ENCODE measurements at regions not wholly inside any gene's neighbourhood (a gene's known extent, or its start where the extent isn't known, plus 50 kb on each side); places are given as distances from the start of the nearest gene placed in this dataset.

GRCh38 chr20:57112448-57112847 lies 154.0 kb downstream of the BMP7 start:
- Mint-ChIP-seq H3K36me3 (ENCODE audit: low read depth) (no peaks in the 10 kb centered on the region), H3K27ac (no peak overlapping the region), H3K27me3 (ENCODE audit: insufficient read depth) (peaks cover 12% of the 10 kb centered on the region), H3K9me3 (no peaks in the 10 kb centered on the region), H3K4me1 (peaks cover 5% of the 10 kb centered on the region), H3K4me3 (no peak overlapping the region)
- 91 to 95% methylated on average over 8 of the region's 8 CpGs for WGBS, 2 experiments (ENCODE audit: insufficient coverage in 1 of 2, insufficient read length in 1 of 2)
- H3K27ac ChIP-seq (ENCODE audit: low read depth, low read length), result no peak overlapping the region
- H3K9ac ChIP-seq (ENCODE audit: extremely low read depth, low read length, poor library complexity, severe bottlenecking), result no peak overlapping the region
- no peaks in the 10 kb centered on the region for H3K4me1 ChIP-seq (ENCODE audit: control insufficient read depth, insufficient read depth, low read length)
- H3K9me3 ChIP-seq (ENCODE audit: control insufficient read depth, low read length), result no peaks in the 10 kb centered on the region
- H3K27me3 ChIP-seq (ENCODE audit: control insufficient read depth, insufficient read depth, low read length, poor library complexity, severe bottlenecking), result no peaks in the 10 kb centered on the region
- TF ChIP-seq CTCF (conservative IDR thresholded peaks at IDR 0.05), result no peak
- no peaks in the 10 kb centered on the region for H3K36me3 ChIP-seq (ENCODE audit: control insufficient read depth, insufficient read depth, low read length)
- no peak overlapping the region for H3K4me3 ChIP-seq (ENCODE audit: low read length)
- DNase-seq, result no peak

- Mint-ChIP-seq H3K27ac (no peak overlapping the region), H3K36me3 (ENCODE audit: low read depth) (no peaks in the 10 kb centered on the region), H3K9me3 (no peaks in the 10 kb centered on the region), H3K27me3 (ENCODE audit: insufficient read depth) (peaks cover 11% of the 10 kb centered on the region), H3K4me3 (no peak overlapping the region), H3K4me1 (peaks cover 5% of the 10 kb centered on the region)
- Histone ChIP-seq H3K9ac (ENCODE audit: extremely low read depth, low read length, poor library complexity, severe bottlenecking) (no peak overlapping the region), H3K27me3 (ENCODE audit: control insufficient read depth, insufficient read depth, low read length, poor library complexity, severe bottlenecking) (no peaks in the 10 kb centered on the region), H3K27ac (ENCODE audit: low read depth, low read length) (no peak overlapping the region), H3K4me1 (ENCODE audit: control insufficient read depth, insufficient read depth, low read length) (no peaks in the 10 kb centered on the region), H3K9me3 (ENCODE audit: control insufficient read depth, low read length) (no peaks in the 10 kb centered on the region), H3K4me3 (ENCODE audit: low read length) (no peak overlapping the region), H3K36me3 (ENCODE audit: control insufficient read depth, insufficient read depth, low read length) (no peaks in the 10 kb centered on the region)
- 87 to 93% methylated on average over 4 to 6 of the region's 8 CpGs for WGBS, 2 experiments (ENCODE audit: insufficient coverage in 1 of 2, insufficient read length in 1 of 2)
- TF ChIP-seq CTCF (conservative IDR thresholded peaks at IDR 0.05), result peak; percentile 15
- DNase-seq, result no peak
Observed at GRCh38 chr20:57114290-57115005, 152.0 kb downstream of the BMP7 start.

GRCh38 chr20:57117296-57117695 lies 149.1 kb downstream of the BMP7 start:
- H3K9ac ChIP-seq (ENCODE audit: extremely low read depth, low read length, poor library complexity, severe bottlenecking), result no peak overlapping the region
- H3K27me3 ChIP-seq (ENCODE audit: control insufficient read depth, insufficient read depth, low read length, poor library complexity, severe bottlenecking), result no peaks in the 10 kb centered on the region
- H3K4me1 Mint-ChIP-seq, result peaks cover 5% of the 10 kb centered on the region
- H3K9me3 ChIP-seq (ENCODE audit: control insufficient read depth, low read length), result no peaks in the 10 kb centered on the region
- WGBS, 2 experiments (ENCODE audit: insufficient coverage in 1 of 2, insufficient read length in 1 of 2), result 89% methylated on average over 3 of the region's 7 CpGs; no CpG with 5 or more reads in 1 of the 2 experiments
- H3K4me3 Mint-ChIP-seq, result no peak overlapping the region
- H3K36me3 ChIP-seq (ENCODE audit: control insufficient read depth, insufficient read depth, low read length), result no peaks in the 10 kb centered on the region
- no peak overlapping the region for H3K27ac Mint-ChIP-seq
- no peak for DNase-seq
- H3K4me3 ChIP-seq (ENCODE audit: low read length), result no peak overlapping the region
- no peak for TF ChIP-seq CTCF (conservative IDR thresholded peaks at IDR 0.05)
- no peaks in the 10 kb centered on the region for H3K4me1 ChIP-seq (ENCODE audit: control insufficient read depth, insufficient read depth, low read length)
- H3K27me3 Mint-ChIP-seq (ENCODE audit: insufficient read depth), result peaks cover 9% of the 10 kb centered on the region
- no peak overlapping the region for H3K27ac ChIP-seq (ENCODE audit: low read depth, low read length)
- H3K36me3 Mint-ChIP-seq (ENCODE audit: low read depth), result no peaks in the 10 kb centered on the region
- H3K9me3 Mint-ChIP-seq, result no peaks in the 10 kb centered on the region

Data from endodermal cell (in vitro differentiated cells).